SIG-M5 treated with dmso at 0.1 percent for 504 hours (cell line): ENCODE measurements at regions not wholly inside any gene's neighbourhood (a gene's known extent, or its start where the extent isn't known, plus 50 kb on each side); places are given as distances from the start of the nearest gene placed in this dataset.
"Not testable (repeated sequence)": the region's sequence is repeated elsewhere in the genome, so short reads cannot be mapped to it uniquely, and the experiment has no call there.

Source experiments
- DNase-seq: peaks from one replicate; lab custom pipeline; 2025; ENCODE audit not compliant: unreplicated experiment; lab: John Stamatoyannopoulos, UW

DNA sequence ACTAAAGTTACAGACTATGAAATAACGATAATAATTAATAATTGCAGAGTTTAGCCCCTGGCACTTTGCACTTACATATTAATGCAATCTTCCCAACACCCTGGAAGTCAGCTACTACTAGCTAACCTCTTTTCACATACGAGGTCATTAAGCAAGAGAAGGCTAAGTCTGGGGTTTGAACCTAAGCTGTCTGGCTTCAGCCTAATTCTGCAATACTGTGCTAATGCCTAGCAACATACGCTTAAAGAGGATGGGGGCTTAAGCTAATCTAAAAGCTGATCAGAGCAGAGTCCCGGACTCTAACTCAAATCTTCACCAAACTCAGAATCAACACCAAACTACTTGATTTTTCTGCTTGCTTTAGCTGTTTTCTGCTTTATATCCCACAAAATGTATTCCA lies 168.7 kb upstream of the GNAI1 start:
- DNase-seq, result no peak

DNA sequence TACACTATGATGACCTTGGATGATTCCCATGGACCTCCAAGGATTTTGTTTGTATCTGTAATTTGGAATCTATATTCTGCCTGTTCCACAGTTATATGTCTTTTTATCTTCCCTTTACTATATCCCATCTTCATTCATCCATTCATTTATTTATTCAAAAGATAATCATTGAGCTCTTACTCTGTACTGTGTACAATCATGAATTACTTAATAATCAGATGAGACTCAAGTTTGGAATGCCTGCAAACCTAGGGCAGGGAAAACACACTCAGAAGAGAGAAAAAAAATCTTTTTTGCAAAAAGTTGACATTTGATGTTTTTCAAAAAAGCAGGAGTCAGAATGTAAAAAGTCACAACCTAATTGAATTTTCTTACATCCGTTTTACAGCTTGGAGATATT lies 170.2 kb upstream of the GNAI1 start:
- no peak for DNase-seq

DNA sequence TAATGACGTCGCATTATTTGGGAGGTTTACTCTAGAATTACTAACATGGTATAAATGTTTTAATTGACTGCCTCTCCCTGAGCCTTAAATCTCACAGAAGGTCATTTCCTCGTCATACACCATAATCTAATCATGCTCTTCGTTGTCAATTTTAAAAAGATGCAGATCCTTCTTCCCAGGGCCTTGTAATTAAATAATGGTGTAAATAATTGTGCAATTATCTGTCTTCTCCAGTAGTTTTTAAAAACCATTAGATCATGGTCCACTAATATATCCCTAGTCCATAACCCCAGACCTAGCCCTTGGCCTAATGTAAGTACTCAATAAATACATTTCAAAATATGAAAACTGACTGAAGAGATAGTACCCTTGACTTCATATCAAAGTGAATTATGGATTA lies 181.5 kb upstream of the GNAI1 start:
- DNase-seq, result no peak

DNA sequence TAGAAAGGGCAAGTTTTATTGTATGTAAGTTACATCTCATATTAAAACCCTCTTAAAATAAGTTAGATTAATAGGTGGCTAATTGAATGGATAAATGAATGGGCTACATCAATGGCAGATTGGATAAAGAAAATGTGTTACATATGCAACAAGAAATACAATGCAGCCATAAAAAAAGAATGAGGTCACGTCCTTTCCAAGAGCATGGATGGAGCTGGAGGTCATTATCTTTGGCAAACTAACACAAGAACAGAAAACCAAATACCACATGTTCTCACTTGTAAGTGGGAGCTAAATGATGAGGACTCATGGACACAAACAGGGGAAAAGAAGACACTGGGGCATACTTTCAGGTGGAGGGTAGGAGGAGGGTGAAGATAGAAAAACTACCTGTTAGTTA lies 182.2 kb upstream of the GNAI1 start:
- no peak for DNase-seq

DNA sequence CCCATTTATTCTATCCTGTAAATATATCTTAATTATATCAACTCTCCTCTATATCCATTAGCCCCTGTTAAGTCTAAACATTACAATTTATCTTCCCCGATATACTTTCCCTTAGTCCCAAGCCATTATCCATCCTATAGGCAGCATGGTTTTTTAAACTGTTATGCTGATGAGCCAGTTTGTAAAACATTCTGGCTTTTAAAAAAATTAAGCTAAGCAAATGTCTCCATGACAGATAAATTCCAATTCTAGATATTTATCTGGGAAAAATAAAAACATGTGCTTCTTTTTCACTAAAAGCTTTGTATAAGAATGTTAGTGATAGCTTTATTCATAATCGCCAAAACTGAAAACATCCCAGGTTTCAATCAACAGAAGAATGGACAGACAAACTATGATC lies 183.2 kb upstream of the GNAI1 start:
- no peak for DNase-seq

DNA sequence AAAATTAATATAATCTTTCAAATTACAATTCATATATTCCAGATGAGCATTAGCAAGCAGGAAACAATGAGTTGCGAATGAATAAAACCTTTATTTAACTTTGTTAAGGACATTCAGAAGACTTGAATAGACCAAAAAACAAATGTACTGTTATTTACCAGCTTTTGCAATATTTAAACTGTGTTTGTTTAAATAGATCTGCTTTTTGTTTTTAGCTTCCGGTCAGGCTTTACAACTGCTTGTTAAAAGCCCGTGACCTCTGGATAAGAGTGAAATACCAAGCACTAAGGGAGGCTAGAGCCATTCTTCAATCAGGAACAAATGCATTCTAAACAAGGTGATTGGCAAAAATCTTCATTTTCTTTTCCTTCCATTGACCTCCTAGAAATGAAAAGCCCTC lies 184.9 kb upstream of the GNAI1 start:
- DNase-seq, result no peak

DNA sequence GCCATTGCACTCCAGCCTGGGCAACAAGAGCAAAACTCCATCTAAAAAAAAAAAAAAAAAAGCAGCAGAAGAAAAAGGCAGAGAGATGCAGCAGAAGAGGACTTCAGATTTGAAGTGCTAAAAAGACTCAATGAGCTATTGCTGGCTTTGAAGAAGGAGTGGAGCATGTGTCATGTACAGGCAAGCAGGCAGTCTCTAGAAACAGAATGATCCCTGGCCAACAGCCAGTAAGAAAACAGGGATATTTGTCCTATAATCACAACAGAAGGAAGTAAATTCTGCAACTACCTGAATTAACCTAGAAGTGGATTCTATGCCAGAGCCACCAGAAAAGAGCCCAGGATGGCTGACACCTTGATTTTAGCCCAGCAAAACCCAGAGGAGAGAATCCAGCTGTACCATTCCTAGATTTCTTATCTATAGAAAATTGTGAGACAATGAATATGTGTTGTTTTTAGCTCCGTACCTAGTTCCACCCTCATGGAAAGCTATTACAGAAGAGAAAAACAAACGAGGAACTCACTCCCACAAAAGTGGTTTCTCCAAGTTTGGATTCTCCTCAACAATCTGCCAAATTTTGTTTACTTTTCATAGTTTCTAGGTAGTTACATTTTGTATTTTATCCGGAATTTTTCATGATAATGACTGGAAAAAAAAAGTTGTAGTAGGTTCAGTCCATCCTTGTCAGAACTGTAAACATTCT lies 198.2 kb upstream of the GNAI1 start:
- no peak for DNase-seq

DNA sequence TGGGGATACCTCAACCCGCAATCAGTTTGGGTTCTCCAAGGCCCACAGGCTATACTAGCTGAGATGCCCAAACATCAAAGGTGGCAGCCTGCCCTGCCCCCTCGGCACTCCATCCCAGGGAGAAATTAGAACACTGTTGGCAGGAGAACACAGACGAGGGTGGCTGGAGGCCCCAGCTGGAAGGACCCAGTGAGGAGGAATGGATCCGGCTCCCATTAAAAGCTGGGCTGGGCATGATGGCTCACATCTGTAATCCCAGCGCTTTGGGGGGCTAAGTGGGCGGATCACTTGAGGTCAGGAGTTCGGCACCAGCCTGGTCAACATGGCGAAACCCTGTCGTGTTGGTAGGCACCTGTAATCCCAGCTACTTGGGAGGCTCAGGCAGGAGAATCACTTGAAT lies 199.9 kb upstream of the GNAI1 start:
- DNase-seq, result no peak

DNA sequence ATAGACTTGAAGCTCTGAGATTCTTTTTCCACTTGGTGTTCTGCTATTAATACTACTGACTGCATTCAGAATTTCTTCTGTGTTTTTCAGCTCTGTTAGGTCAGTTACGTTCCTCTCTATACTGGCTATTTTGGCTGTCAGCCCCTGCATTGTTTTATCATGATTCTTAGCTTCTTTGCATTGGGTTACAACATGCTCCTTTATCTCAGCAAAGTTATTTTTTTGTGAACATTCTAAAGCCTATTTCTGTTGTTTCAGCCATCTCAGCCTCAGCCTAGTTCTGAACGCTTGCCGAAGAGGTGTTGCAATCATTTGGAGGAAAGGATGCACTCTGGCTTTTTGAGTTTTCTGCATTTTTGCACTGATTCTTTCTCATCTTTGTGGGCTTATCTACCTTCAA lies 201.5 kb upstream of the GNAI1 start:
- DNase-seq, result no peak

DNA sequence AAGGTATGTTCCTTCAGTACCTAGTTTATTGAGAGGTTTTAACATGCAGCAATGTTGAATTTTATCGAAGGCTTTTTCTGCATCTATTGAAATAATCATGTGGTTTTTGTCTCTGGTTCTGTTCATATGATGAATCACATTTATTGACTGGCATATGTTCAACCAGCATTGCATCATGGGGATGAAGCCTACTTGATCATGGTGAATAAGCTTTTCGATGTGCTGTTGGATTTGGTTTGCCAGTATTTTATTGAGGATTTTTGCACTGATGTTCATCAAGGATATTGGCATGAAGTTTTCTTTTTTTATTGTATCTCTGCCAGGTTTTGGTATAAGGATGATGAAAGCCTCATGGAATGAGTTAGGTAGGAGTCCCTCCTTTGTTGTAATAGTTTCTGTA lies 204.0 kb upstream of the GNAI1 start:
- no peak for DNase-seq

DNA sequence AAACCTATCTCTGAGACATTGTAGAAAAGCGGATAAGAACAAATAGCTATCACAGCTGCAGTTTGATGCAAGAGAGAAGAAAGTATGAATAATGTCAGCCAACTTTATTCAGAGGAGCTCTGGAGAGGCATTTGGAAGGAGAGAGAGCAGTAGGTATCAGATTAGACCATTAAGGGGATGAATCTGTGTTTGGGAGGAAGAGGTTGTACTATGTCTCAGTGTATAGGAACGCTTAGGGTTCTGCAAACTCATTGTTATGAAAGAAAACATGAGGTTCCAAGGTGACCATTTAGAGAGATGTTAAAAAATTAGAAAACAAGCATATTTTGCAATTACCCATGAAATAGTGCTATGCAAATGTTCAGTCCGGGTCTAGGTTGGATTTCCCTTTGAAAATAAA lies 207.5 kb upstream of the GNAI1 start:
- DNase-seq, result no peak

DNA sequence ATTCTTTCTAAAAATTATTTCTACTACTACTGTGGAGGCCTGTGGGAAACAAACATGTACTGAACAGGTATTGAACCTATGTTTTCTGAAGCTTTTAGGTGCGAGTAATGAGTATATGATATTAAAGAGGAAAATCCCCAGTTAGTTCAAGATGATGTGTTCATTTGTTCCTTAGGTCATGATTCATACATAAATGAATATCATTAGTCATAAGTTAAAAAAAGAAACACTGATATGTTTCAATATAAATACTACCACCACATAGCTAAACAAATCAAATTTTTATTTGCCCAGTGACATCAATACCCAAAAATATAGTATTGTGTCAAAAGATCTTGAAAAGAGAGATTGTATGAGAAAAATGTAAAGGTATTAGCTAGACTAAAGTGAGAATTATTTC lies 210.7 kb upstream of the GNAI1 start:
- no peak for DNase-seq

DNA sequence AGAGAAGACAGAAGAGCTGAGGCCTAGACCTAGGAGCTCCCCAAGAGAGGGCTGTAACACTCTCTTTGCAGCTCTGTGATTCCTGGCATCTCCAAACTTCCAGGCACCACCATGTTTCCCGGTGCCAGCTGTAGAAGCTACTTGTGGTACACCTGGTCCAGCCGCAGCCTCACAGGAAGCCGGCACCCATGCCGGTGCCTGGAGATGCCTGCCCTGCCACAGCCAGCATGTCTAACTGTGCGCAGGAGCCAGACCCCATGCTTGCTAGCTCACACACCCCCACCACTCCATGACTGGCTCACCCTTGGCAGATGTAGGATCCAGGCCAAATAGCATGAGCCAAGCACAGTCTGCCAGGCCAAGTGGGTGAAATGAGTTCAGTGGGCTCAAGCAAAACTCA lies 211.7 kb upstream of the GNAI1 start:
- no peak for DNase-seq

DNA sequence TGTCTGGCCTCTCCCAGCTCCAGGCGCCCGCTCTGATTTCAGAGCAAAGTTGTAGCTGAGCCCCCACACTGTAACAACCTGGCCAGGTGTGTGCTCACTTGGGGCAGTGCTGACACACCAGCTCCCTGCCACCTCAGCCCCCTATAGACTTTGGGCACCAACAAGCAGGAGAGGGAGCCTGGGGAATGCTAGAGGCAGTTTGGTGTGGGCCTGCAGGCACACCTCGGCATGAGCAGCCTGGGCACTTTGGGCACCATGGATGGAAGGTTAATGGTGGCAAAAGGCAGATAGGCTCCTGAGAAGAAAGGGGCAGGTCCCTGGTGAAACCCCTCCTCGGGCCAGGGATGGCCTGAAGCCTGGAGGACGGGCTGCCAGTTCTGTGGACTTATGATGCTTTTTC lies 212.7 kb upstream of the GNAI1 start:
- no peak for DNase-seq

DNA sequence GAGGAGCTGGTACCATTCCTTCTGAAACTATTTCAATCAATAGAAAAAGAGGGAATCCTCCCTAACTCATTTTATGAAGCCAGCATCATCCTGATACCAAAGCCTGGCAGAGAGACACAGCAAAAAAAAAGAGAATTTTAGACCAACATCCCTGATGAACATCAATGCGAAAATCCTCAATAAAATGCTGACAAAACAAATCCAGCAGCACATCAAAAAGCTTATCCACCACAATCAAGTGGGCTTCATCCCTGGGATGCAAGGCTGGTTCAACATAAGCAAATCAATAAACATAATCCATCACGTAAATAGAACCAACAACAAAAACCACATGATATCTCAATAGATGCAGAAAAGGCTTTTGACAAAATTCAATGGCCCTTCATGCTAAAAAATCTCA lies 216.0 kb upstream of the GNAI1 start:
- not testable (repeated sequence) for DNase-seq

DNA sequence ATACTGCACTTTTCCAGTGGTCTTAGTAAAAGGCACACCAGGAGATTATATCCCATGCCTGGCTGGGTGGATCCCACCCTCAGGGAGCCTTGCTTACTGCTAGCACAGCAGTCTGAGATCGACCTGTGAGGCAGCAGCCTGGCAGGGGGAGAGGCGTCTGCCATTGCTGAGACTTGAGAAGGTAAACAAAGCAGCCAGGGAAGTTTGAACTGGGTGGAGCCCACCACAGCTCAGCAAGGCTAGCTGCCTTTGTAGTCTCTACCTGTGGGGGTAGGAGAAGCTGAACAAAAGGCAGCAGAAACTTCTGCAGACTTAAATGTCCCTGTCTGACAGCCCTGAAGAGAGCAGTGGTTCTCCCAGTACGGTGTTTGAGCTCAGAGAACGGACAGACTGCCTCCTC lies 219.3 kb upstream of the GNAI1 start:
- DNase-seq, result not testable (repeated sequence)

DNA sequence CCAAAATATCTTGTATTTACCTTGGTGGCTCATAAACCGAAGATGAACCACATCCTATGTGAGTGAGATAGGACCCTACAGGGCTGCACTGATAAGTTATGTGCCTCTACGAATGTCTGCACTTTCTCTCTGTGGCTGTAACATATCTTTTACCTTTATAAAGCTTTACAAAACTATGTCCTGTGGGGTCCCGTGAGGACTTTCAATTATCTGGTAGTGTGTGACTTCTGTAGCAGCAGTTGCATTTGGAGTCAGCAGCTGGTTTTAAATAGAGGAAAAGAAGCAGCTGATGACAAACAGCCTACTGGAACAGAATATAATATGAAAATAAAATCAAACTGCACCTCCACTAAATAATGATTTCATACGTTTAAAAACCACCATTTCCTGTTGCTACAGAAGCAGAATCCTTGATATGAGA lies 222.4 kb upstream of the GNAI1 start:
- no peak for DNase-seq

DNA sequence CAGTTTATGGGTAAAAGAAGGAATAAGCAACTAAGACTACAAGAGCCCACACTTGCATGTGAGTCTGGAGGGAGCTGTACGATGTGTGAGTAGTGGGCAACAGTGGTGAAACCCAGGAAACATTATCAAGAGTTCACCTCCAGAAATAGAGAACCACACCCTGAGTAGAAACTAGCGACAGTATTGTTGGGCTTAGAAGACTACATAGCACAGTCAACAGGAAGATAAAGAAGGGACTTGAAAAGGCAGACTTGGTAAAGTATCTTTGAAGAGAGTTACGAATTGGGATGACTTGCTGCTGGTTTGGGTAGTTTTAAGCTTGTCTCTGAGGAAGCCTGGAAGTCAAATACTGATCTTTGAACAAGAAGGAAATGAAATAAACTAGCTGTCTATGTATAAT lies 223.2 kb upstream of the GNAI1 start:
- no peak for DNase-seq

DNA sequence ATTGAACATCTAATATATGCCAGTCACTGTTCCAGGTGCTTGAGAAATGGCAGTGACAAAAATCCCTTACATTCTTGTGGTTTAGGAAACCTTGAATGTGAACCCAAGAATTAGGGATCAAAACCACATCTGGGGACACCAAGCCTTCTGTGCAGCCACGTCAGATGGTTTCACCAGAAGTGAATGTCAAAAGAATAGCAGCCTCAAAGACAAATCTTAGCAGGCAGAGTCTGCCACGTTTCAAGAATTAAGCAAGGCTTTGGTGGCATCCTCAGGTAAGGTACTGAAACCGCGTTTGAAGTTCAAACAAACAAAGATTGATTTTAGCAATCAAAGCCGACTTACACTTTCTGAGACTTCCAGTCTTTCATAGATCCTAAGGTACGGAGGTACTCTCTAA lies 225.5 kb upstream of the GNAI1 start:
- no peak for DNase-seq

DNA sequence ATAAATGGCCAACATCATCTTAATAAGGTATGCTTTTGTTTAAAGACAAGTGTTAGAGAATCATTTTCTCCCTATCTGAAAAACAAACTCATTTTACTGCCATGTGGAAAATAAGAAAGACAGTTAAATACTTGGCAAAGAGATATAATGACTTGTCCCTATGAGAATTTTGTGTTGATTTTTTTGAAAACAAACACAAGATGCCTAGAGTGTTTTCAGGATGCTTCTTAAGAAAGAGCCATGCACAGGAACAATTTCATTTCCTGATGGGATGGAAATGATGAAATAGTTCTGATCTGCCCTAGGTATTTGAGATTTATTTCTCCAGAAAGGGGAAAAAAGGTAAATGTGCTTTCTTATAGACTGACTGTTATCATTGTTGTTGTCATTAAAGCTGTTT lies 237.5 kb upstream of the GNAI1 start:
- no peak for DNase-seq

DNA sequence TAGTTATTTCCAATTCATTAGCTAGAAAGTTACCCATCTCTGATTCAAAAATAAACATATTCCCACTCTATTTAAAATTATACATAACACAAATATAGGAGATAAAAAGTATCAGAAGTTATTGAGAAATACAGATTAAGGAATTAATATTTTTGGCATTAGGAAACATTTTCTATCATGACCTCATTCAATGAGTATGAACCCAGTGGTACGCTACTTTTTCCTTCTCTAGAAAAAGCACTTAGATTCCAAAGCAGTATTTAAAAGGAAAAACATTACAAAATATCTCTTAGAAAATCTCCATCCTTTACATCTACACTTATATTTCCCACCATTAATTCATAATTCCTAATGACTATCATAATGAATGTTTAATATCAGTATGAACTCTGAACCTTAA lies 240.6 kb upstream of the GNAI1 start:
- DNase-seq, result no peak

DNA sequence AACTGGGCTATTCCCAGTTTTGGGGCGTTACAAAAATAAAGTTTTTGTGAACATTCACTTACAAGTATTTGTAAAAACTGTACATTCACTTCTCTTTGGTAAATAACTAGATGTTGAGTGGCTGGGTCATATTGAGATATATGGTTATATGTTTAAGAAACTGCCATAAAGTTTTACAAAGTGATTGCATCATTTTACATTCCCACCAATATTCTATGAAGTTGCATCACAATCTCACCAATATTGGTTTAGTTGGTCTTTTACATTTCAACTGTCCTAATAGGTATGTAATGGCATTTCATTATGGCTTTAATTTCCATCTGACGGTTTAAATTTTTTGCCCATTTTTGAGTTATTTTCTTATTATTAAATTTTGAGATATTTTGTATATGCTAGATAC lies 251.7 kb upstream of the GNAI1 start:
- no peak for DNase-seq

DNA sequence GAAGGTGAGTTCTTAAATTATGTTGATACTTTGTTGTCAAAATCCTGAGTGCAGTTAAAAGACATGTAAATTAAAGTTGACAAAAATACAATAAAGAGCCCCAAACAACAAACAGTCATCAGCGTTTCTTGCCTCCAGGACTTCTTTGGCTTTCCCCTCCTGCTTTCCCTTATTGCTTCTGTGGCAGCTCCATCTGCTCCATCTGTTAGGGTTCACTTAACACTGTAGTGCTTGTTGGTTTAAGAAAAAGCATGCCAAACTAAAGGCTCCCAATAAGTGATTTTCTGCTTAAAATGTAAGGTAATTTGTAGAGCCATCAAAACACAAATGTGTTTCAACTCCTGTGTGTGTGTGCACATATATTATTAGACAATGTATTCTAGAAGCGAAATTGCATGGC lies 254.3 kb upstream of the GNAI1 start:
- DNase-seq, result no peak
